ENCODE measurements at regions not wholly inside any gene's neighbourhood (a gene's known extent, or its start where the extent isn't known, plus 50 kb on each side); places are given as distances from the start of the nearest gene placed in this dataset.

GRCh38 chr2:236798491-236798890 lies 228.9 kb downstream of the ACKR3 start:
- DNase-seq (ENCODE audit: low spot score) (no peak), ATAC-seq (ENCODE audit: low FRiP score) (no peak)
- no peak for TF ChIP-seq CTCF (IDR thresholded peaks at IDR 0.05)

DNA sequence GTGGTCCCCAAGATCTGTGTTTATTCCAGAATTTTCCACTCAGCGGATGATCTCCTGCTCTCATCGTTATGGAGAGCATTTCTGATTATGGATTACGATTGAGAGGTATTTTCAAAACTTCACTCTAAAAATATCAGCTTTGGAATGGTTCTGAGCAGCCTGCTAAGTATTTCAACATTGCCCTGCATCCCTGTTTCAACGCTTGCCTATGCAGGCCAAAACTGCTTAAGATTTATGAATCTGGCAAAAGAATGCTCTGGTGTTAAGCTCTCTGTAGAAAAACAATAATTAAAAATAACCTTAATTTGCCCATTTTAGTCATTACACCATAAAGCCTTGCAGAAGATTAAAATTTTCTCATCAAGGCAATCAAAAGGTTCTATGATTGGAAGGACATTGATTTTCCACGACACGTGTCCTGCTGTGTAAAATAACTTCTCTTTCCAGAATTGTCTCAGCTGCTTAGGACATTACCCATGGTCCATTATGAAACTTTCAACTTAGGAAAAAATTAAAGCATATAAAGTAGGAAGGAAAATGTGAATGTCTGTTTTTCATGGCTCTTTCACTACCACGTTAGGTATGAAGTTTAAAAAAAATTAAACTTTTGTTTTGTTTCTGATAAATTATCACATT lies 229.9 kb downstream of the ACKR3 start:
- TF ChIP-seq CTCF (IDR thresholded peaks at IDR 0.05) = no peak
- DNase-seq (ENCODE audit: low spot score) (no peak), ATAC-seq (ENCODE audit: low FRiP score) (no peak)

DNA sequence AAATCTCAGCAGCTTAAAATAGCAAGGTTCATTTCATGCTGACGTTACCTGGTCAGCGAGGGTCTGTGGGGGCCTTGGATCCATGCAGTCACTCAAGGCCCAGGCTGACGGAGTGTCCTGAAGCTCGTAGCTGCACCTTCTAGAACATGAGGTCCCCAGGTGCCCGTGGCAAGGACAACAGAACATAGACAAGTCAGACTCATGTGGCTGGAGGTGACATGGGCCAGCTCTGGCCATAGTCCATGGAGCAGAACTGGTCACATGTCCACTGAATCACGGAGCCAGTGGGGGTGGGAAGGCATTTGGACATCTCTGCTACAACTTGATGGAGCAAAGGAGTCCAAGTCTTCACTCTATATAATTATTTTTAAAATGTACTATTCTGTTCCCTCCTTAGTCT lies 233.2 kb downstream of the ACKR3 start:
- DNase-seq (ENCODE audit: low spot score) = no peak
- no peak for ATAC-seq (ENCODE audit: low FRiP score)
- no peak for TF ChIP-seq CTCF (IDR thresholded peaks at IDR 0.05)

GRCh38 chr2:236803621-236804020 lies 234.0 kb downstream of the ACKR3 start:
- DNase-seq (ENCODE audit: low spot score) (no peak), ATAC-seq (ENCODE audit: low FRiP score) (peak; percentile 39)
- TF ChIP-seq CTCF (IDR thresholded peaks at IDR 0.05) = no peak

- DNase-seq (ENCODE audit: low spot score) = no peak
Observed at GRCh38 chr2:236805800-236806531, 236.3 kb downstream of the ACKR3 start.

DNA sequence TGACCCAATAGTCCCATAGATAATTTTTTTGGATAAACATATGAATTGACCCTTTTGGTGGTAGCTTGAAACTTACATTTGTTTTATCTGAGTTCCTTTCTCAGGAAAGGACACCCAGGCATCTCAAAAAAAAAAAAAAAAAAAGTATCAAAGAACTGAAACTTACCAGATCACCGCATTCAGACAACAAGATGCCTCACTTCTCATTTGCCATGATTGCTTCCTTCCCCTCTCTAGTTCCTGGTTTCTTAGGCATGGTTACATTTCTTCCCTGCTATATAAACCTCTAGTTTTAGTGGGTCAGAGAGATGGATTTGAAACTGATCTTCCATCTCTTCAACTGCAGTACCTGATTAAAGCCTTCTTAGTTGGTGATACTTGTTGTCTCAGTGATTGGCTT lies 240.1 kb downstream of the ACKR3 start:
- ATAC-seq (ENCODE audit: low FRiP score) (no peak), DNase-seq (ENCODE audit: low spot score) (no peak)
- TF ChIP-seq CTCF (IDR thresholded peaks at IDR 0.05) = no peak

More at GRCh38 chr2:236805800-236806531, 236.3 kb downstream of the ACKR3 start:
- no peak for ATAC-seq (ENCODE audit: low FRiP score)
- no peak for TF ChIP-seq CTCF (IDR thresholded peaks at IDR 0.05)
